ENCODE measurements at regions not wholly inside any gene's neighbourhood (a gene's known extent, or its start where the extent isn't known, plus 50 kb on each side); places are given as distances from the start of the nearest gene placed in this dataset.

- Histone ChIP-seq H4K20me1 (ENCODE audit: control insufficient read depth, insufficient read depth, low read depth, low read length) (no peaks in the 10 kb centered on the region), H3K9me2 (replicated peaks; ENCODE audit: control insufficient read depth, low read length) (no peaks in the 10 kb centered on the region), H3K36me3 (ENCODE audit: control insufficient read depth, low read length) (no peaks in the 10 kb centered on the region), H3F3A (ENCODE audit: control insufficient read depth, insufficient read depth) (no peaks in the 10 kb centered on the region), H3K9me3 (ENCODE audit: control insufficient read depth, insufficient read depth, low read length) (no peaks in the 10 kb centered on the region), H3K27me3 (ENCODE audit: control insufficient read depth, low read length) (no peaks in the 10 kb centered on the region), H3K4me2 (ENCODE audit: low read length) (no peak overlapping the region), H3K4me3 (ENCODE audit: low read length) (no peak overlapping the region), H3K4me1 (ENCODE audit: control insufficient read depth, low read length) (no peaks in the 10 kb centered on the region), H3K79me2 (ENCODE audit: control insufficient read depth, low read length) (no peaks in the 10 kb centered on the region), H3K27ac (ENCODE audit: low read depth, low read length) (no peak overlapping the region)
- TF ChIP-seq EZH2phosphoT487 (IDR thresholded peaks at IDR 0.05; ENCODE audit: borderline replicate concordance, low read length) (no peak), CTCF (IDR thresholded peaks at IDR 0.05; ENCODE audit: low read depth, low read length, poor library complexity, severe bottlenecking) (no peak)
Measured at GRCh38 chr5:8316608-8317280, 447.8 kb downstream of the MTRR start.

- H3K4me1 ChIP-seq (ENCODE audit: control insufficient read depth, low read length): no peaks in the 10 kb centered on the region
- no peak overlapping the region for H3K4me2 ChIP-seq (ENCODE audit: low read length)
- no peaks in the 10 kb centered on the region for H3F3A ChIP-seq (ENCODE audit: control insufficient read depth, insufficient read depth)
- no peaks in the 10 kb centered on the region for H3K27me3 ChIP-seq (ENCODE audit: control insufficient read depth, low read length)
- H4K20me1 ChIP-seq (ENCODE audit: control insufficient read depth, insufficient read depth, low read depth, low read length): no peaks in the 10 kb centered on the region
- H3K9me2 ChIP-seq (replicated peaks; ENCODE audit: control insufficient read depth, low read length): no peaks in the 10 kb centered on the region
- H3K79me2 ChIP-seq (ENCODE audit: control insufficient read depth, low read length): no peaks in the 10 kb centered on the region
- H3K9me3 ChIP-seq (ENCODE audit: control insufficient read depth, insufficient read depth, low read length): no peaks in the 10 kb centered on the region
- no peaks in the 10 kb centered on the region for H3K36me3 ChIP-seq (ENCODE audit: control insufficient read depth, low read length)
- no peak for TF ChIP-seq EZH2phosphoT487 (IDR thresholded peaks at IDR 0.05; ENCODE audit: borderline replicate concordance, low read length)
- TF ChIP-seq CTCF (IDR thresholded peaks at IDR 0.05; ENCODE audit: low read depth, low read length, poor library complexity, severe bottlenecking): no peak
- H3K27ac ChIP-seq (ENCODE audit: low read depth, low read length): no peak overlapping the region
- H3K4me3 ChIP-seq (ENCODE audit: low read length): no peak overlapping the region
Measured at GRCh38 chr5:8317335-8317734, 448.4 kb downstream of the MTRR start.

- H3K36me3 ChIP-seq (ENCODE audit: control insufficient read depth, low read length): no peaks in the 10 kb centered on the region
- H3K27ac ChIP-seq (ENCODE audit: low read depth, low read length): no peak overlapping the region
- no peak overlapping the region for H3K4me2 ChIP-seq (ENCODE audit: low read length)
- no peaks in the 10 kb centered on the region for H4K20me1 ChIP-seq (ENCODE audit: control insufficient read depth, insufficient read depth, low read depth, low read length)
- H3K9me3 ChIP-seq (ENCODE audit: control insufficient read depth, insufficient read depth, low read length): no peaks in the 10 kb centered on the region
- H3K9me2 ChIP-seq (replicated peaks; ENCODE audit: control insufficient read depth, low read length): no peaks in the 10 kb centered on the region
- H3K4me1 ChIP-seq (ENCODE audit: control insufficient read depth, low read length): no peaks in the 10 kb centered on the region
- H3F3A ChIP-seq (ENCODE audit: control insufficient read depth, insufficient read depth): no peaks in the 10 kb centered on the region
- TF ChIP-seq CTCF (IDR thresholded peaks at IDR 0.05; ENCODE audit: low read depth, low read length, poor library complexity, severe bottlenecking): no peak
- no peak for TF ChIP-seq EZH2phosphoT487 (IDR thresholded peaks at IDR 0.05; ENCODE audit: borderline replicate concordance, low read length)
- H3K27me3 ChIP-seq (ENCODE audit: control insufficient read depth, low read length): no peaks in the 10 kb centered on the region
- no peak overlapping the region for H3K4me3 ChIP-seq (ENCODE audit: low read length)
- no peaks in the 10 kb centered on the region for H3K79me2 ChIP-seq (ENCODE audit: control insufficient read depth, low read length)
Measured at GRCh38 chr5:8320244-8320643, 451.3 kb downstream of the MTRR start.
